Cardiac muscle cell (in vitro differentiated cells and primary cell): ENCODE measurements at regions not wholly inside any gene's neighbourhood (a gene's known extent, or its start where the extent isn't known, plus 50 kb on each side); places are given as distances from the start of the nearest gene placed in this dataset.

Experiments
- DNase-seq, 2 donors: peaks; one replicate each; pipeline versions ENCODE4 v3.0.0 to v3.0.0-alpha.2; 2010 to 2017; ENCODE audit warnings: low read depth in 1 of 2, low spot score in 1 of 2
- H3K27ac ChIP-seq: fragments of 200-600 bp; sonication (generic); 2 replicates; pipeline ENCODE4 v1.5.1; 2016
- H3K27me3 ChIP-seq: fragments of 200-600 bp; sonication (generic); 2 replicates; pipeline ENCODE4 v1.6.0; 2016; ENCODE audit warnings: control low read depth
- H3K36me3 ChIP-seq: fragments of 200-600 bp; sonication (generic); 2 replicates; pipeline ENCODE4 v1.5.1; 2016; ENCODE audit warnings: control low read depth
- H3K4me1 ChIP-seq: fragments of 200-600 bp; sonication (generic); 2 replicates; pipeline ENCODE4 v1.8.1; 2017; ENCODE audit warnings: low read depth, mild to moderate bottlenecking, mixed run types
- H3K4me3 ChIP-seq: fragments of 200-600 bp; sonication (generic); 2 replicates; pipeline ENCODE4 v1.5.1; 2016; ENCODE audit warnings: mild to moderate bottlenecking
- H3K9me3 ChIP-seq: fragments of 200-600 bp; sonication (generic); 2 replicates; pipeline ENCODE4 v1.5.1; 2017; ENCODE audit warnings: low read depth, mild to moderate bottlenecking, control low read depth
- TF ChIP-seq, protein P1 (sequence below): IDR thresholded peaks from 2 replicates; pipeline ENCODE4 v1.5.1; 2012; ENCODE audit warnings: low read depth, mild to moderate bottlenecking, low read length

DNA sequence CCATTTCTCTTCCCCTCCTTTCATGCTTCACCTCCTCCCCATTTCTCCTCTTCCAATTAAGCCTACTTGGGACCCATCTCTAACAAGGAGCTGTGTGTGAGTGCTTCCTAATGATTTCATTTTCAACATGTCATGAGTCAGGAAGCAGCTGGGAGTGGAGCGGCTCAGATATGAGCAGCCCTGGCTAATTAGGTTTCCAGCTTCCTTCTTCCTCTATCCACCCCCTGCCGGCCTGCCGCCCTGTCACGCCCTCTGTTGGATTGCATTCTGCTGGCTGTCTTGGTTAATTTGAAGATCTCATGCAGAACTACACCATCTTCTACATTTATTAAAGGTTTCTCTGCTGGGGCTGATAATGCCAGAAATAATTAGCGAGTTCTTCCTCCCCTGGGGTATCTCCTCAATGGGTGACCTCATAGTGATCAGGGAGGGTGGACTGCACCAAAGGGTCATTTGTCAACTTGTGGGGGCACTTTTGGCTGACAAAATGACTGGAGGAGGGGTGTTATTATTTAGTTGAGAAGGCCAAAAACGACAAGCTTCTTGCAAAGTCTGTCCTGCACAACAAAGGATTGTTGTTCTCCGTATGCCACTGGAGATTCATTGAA is 300.9 kb upstream of the SRRM4 start:
- H3K9me3 ChIP-seq, result no peaks in the 10 kb centered on the region
- no peak overlapping the region for H3K4me3 ChIP-seq
- H3K27me3 ChIP-seq, result no peaks in the 10 kb centered on the region
- H3K27ac ChIP-seq, result no peak overlapping the region
- H3K36me3 ChIP-seq, result no peaks in the 10 kb centered on the region
- no peaks in the 10 kb centered on the region for H3K4me1 ChIP-seq
- TF ChIP-seq, protein P1, sequence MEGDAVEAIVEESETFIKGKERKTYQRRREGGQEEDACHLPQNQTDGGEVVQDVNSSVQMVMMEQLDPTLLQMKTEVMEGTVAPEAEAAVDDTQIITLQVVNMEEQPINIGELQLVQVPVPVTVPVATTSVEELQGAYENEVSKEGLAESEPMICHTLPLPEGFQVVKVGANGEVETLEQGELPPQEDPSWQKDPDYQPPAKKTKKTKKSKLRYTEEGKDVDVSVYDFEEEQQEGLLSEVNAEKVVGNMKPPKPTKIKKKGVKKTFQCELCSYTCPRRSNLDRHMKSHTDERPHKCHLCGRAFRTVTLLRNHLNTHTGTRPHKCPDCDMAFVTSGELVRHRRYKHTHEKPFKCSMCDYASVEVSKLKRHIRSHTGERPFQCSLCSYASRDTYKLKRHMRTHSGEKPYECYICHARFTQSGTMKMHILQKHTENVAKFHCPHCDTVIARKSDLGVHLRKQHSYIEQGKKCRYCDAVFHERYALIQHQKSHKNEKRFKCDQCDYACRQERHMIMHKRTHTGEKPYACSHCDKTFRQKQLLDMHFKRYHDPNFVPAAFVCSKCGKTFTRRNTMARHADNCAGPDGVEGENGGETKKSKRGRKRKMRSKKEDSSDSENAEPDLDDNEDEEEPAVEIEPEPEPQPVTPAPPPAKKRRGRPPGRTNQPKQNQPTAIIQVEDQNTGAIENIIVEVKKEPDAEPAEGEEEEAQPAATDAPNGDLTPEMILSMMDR, result no peak
- no peak for DNase-seq

DNA sequence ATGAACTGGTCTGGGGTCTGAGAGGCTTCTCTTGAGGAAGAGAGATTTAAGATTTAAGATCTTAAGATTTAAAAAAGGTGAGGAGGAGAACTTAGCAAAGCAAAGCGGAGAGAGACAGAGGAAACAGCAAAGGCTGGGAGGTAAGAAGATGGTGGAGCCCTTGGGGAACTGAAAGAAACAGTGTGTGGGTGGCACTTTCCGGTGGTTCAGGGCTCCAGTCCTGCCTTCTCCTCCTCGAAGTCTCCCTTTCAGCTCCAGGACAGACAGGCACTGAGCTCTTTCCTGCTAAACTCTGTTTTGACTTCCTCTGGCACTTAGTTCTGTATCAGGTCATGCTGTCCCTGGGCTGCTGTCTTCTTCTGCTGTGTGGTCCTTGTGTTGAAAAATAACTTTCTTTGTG is 298.7 kb upstream of the SRRM4 start:
- TF ChIP-seq, protein P1, result no peak
- no peak overlapping the region for H3K4me3 ChIP-seq
- no peaks in the 10 kb centered on the region for H3K36me3 ChIP-seq
- no peaks in the 10 kb centered on the region for H3K9me3 ChIP-seq
- no peaks in the 10 kb centered on the region for H3K4me1 ChIP-seq
- no peak overlapping the region for H3K27ac ChIP-seq
- DNase-seq, result no peak
- H3K27me3 ChIP-seq, result no peaks in the 10 kb centered on the region

DNA sequence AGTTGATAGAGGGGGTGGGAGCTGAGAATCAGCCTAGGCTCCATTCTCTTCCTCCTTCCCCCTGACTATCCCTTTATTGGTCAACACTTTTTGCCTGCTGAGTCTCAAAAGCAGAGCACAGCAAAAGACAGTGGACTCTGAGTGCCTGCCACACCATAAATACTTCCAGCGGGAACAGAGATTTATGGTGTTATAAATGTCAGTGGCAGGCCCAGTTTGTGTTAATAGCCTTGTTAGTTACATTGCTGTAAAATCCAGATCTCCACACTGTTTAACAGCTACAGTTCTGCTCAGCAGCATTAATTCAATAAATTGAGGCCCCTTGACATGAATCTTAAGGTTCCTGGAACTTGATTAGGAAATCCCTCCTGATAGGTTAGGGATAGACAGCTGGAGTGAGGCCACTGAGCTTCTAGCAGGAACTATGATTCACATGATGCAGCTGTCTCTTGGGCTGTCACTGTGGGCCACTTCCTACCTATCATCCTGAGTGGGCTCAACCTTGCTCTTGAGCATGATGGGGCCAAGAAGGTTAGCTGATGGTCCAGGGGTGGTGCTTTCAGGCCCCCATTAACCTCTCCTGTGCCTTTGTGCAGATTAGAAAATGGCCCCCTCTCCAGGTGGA is 295.2 kb upstream of the SRRM4 start:
- no peaks in the 10 kb centered on the region for H3K36me3 ChIP-seq
- no peaks in the 10 kb centered on the region for H3K9me3 ChIP-seq
- H3K4me3 ChIP-seq, result no peak overlapping the region
- no peaks in the 10 kb centered on the region for H3K27me3 ChIP-seq
- no peak for DNase-seq
- H3K27ac ChIP-seq, result no peak overlapping the region
- H3K4me1 ChIP-seq, result no peaks in the 10 kb centered on the region
- TF ChIP-seq, protein P1, result no peak

DNA sequence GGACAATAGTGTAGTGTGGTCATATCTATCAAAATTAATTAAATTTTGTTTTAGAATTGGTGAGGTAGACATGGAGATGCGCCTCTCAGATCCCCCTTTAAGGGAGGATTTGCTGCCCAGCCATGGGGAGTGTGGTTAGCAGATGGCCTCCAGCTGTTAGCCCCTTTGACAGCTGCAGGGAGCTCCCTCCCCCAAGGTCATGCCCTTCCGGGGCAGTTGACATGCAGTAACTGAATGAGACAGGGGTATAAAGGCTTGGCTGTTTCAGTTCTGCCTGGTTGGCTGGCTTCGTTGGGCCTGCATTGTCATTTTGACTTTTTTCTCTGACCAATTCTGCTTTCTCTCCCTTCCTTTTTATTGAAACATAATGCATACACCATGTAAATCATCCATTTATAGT is 291.5 kb upstream of the SRRM4 start:
- no peak overlapping the region for H3K27ac ChIP-seq
- TF ChIP-seq, protein P1, result no peak
- H3K4me3 ChIP-seq, result no peak overlapping the region
- H3K4me1 ChIP-seq, result no peaks in the 10 kb centered on the region
- no peak for DNase-seq
- no peaks in the 10 kb centered on the region for H3K9me3 ChIP-seq
- no peaks in the 10 kb centered on the region for H3K36me3 ChIP-seq
- H3K27me3 ChIP-seq, result no peaks in the 10 kb centered on the region

DNA sequence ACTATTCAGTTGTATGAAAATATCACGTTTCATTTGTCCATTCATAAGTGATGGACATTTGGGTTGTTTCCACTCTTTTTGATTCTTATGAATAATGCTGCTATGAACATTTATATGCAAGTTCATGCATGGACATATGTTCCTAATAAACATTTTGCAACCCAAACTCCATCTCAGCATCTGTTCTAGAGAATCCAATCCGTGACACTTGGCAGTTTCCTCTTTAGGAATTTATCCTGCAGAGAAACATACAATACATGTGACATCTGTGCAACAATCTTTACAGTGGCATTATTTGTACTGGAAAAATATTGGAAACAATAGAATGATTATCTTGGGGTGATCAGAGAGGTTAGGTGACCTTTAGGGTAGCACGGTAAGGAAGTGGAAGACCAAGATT is 290.8 kb upstream of the SRRM4 start:
- Histone ChIP-seq H3K9me3 (no peaks in the 10 kb centered on the region), H3K4me1 (no peaks in the 10 kb centered on the region), H3K36me3 (no peaks in the 10 kb centered on the region), H3K27ac (no peak overlapping the region), H3K4me3 (no peak overlapping the region), H3K27me3 (no peaks in the 10 kb centered on the region)
- no peak for DNase-seq
- TF ChIP-seq, protein P1, result no peak
